ENCODE measurements at regions not wholly inside any gene's neighbourhood (a gene's known extent, or its start where the extent isn't known, plus 50 kb on each side); places are given as distances from the start of the nearest gene placed in this dataset.

DNA sequence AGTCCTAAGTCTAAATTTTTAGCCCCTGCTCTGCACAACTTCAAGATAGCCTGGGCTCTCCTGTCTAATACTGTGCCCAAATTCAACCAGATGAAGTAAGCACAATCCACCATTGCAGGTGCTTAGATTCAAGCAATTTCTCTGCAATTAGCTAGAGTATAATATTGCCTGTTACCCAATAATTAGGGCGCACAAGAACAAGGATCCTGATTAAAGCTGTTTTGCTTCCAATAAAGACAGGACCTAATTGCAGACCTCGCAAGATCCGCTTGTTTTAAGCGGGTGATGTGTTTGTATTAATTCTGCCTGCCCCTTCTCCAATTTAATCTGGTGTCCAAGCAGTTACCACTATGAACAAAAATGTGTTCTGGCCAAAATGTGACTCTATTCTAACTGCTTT is 1268.9 kb upstream of the TMEM132C start:
- Histone ChIP-seq H3K27ac (replicated peaks; ENCODE audit: low read length) (no peak overlapping the region), H2BK120ac (ENCODE audit: low read depth, low read length) (no peak overlapping the region), H3K36me3 (replicated peaks in 1 of 2; ENCODE audit: control insufficient read depth in 2 of 2, insufficient read depth in 2 of 2, low read length in 2 of 2) (no peaks in the 10 kb centered on the region), H2BK5ac (ENCODE audit: low read length) (no peak overlapping the region), H2AFZ (ENCODE audit: low read length) (no peak overlapping the region), H3K4ac (ENCODE audit: low read length) (no peak overlapping the region), H4K8ac (ENCODE audit: low read depth, low read length) (no peak overlapping the region), H3K14ac (ENCODE audit: low read length) (no peak overlapping the region), H3K18ac (ENCODE audit: low read length) (no peak overlapping the region), H2BK15ac (ENCODE audit: low read length) (no peak overlapping the region), H3K9ac (ENCODE audit: low read depth, low read length, poor library complexity) (no peak overlapping the region), H3K27me3 (ENCODE audit: control insufficient read depth in 3 of 3, insufficient read depth in 3 of 3, low read depth in 1 of 3, low read length in 3 of 3) (no peaks in the 10 kb centered on the region), H3K4me2 (ENCODE audit: insufficient read depth, low read length, poor library complexity, severe bottlenecking) (no peak overlapping the region), H3K23ac (ENCODE audit: low read depth, low read length, poor library complexity) (no peak overlapping the region), H3K4me3 (ENCODE audit: low read length in 2 of 2) (no peak overlapping the region), H2BK12ac (ENCODE audit: low read length) (no peak overlapping the region), H3K4me1 (ENCODE audit: control insufficient read depth in 2 of 2, insufficient read depth in 1 of 2, low read depth in 1 of 2, low read length in 2 of 2) (peaks cover 3 to 7% of the 10 kb centered on the region in 2 donors), H3K9me3 (replicated peaks in 1 of 2; ENCODE audit: control insufficient read depth in 2 of 2, insufficient read depth in 1 of 2, low read depth in 1 of 2, low read length in 2 of 2) (no peaks in the 10 kb centered on the region), H4K91ac (ENCODE audit: low read depth, low read length, poor library complexity) (no peak overlapping the region), H2AK5ac (ENCODE audit: low read depth, low read length) (no peak overlapping the region), H3K79me1 (ENCODE audit: low read depth, low read length) (no peaks in the 10 kb centered on the region)
- DNase-seq (ENCODE audit: low spot score) = no peak
- WGBS, 2 donors (ENCODE audit: extremely low coverage in 2 of 2, insufficient read length in 2 of 2, insufficient replicate concordance in 1 of 2) = no CpG with 5 or more reads among the region's 4 CpGs

DNA sequence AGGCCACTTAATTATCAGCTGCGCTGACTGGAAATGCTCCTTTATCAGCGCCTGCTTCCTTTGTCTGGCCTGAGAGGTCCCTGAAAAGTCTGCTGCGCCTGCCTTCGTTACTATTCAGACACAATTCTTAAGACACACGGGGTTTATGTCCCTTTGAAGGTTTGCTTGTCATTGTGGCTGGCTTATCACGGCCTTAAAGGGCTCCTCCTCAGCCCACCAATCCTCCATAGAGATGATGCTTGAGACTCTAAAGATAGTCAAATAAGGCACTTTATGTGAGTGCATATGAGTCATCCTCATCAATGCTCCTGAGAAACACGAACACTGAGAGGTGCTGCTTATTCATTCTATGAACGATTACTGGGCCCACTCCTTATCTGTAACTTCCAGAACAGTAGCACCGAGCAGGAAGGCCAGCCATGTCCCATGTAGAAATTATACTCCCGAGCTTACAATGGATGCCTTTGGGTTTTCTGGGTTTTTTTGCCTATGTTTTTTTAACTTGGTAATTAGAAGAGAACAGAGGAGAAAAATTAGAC is 1268.2 kb upstream of the TMEM132C start:
- peak; percentile 60 for DNase-seq (ENCODE audit: low spot score)
- H4K8ac ChIP-seq (ENCODE audit: low read depth, low read length) = no peak overlapping the region
- H2BK12ac ChIP-seq (ENCODE audit: low read length) = no peak overlapping the region
- H2BK120ac ChIP-seq (ENCODE audit: low read depth, low read length) = no peak overlapping the region
- no peak overlapping the region for H3K4me3 ChIP-seq (ENCODE audit: low read length in 2 of 2)
- H3K14ac ChIP-seq (ENCODE audit: low read length) = no peak overlapping the region
- no peaks in the 10 kb centered on the region for H3K27me3 ChIP-seq (ENCODE audit: control insufficient read depth in 3 of 3, insufficient read depth in 3 of 3, low read depth in 1 of 3, low read length in 3 of 3)
- no peak overlapping the region for H2BK15ac ChIP-seq (ENCODE audit: low read length)
- no peak overlapping the region for H3K9ac ChIP-seq (ENCODE audit: low read depth, low read length, poor library complexity)
- no peak overlapping the region for H4K91ac ChIP-seq (ENCODE audit: low read depth, low read length, poor library complexity)
- no peaks in the 10 kb centered on the region for H3K9me3 ChIP-seq (replicated peaks in 1 of 2; ENCODE audit: control insufficient read depth in 2 of 2, insufficient read depth in 1 of 2, low read depth in 1 of 2, low read length in 2 of 2)
- H2AFZ ChIP-seq (ENCODE audit: low read length) = peak overlapping the region; percentile 62
- peak overlapping the region; percentile 40 for H3K27ac ChIP-seq (replicated peaks; ENCODE audit: low read length)
- H3K23ac ChIP-seq (ENCODE audit: low read depth, low read length, poor library complexity) = no peak overlapping the region
- H3K4ac ChIP-seq (ENCODE audit: low read length) = no peak overlapping the region
- whole genome bisulfite sequencing, 2 donors (ENCODE audit: extremely low coverage in 2 of 2, insufficient read length in 2 of 2, insufficient replicate concordance in 1 of 2) = no CpG with 5 or more reads among the region's 10 CpGs
- H3K4me1 ChIP-seq (ENCODE audit: control insufficient read depth in 2 of 2, insufficient read depth in 1 of 2, low read depth in 1 of 2, low read length in 2 of 2) = peaks cover 3 to 7% of the 10 kb centered on the region in 2 donors
- H3K18ac ChIP-seq (ENCODE audit: low read length) = no peak overlapping the region
- H3K79me1 ChIP-seq (ENCODE audit: low read depth, low read length) = no peaks in the 10 kb centered on the region
- H2BK5ac ChIP-seq (ENCODE audit: low read length) = no peak overlapping the region
- H2AK5ac ChIP-seq (ENCODE audit: low read depth, low read length) = no peak overlapping the region
- H3K4me2 ChIP-seq (ENCODE audit: insufficient read depth, low read length, poor library complexity, severe bottlenecking) = no peak overlapping the region
- no peaks in the 10 kb centered on the region for H3K36me3 ChIP-seq (replicated peaks in 1 of 2; ENCODE audit: control insufficient read depth in 2 of 2, insufficient read depth in 2 of 2, low read length in 2 of 2)

DNA sequence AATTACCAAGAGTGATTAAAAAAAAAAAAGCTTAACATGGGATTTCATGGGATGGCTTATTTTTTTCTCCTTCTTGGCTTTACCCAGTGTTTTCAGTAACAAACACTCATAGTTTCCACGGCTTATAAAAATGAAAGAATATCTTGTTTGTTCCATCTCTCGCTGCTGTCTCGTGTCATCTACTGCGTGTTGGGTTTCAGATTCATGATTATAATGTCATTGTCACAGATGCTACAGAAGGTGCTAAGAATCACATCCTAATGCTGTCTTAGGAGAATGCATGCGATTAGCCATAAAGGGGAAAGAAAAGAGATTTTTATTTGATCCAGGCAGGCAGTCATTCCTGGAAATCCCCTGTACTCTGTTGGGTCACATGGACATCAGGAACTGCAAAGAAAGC is 1267.6 kb upstream of the TMEM132C start:
- Histone ChIP-seq H2AFZ (ENCODE audit: low read length) (no peak overlapping the region), H3K23ac (ENCODE audit: low read depth, low read length, poor library complexity) (no peak overlapping the region), H2AK5ac (ENCODE audit: low read depth, low read length) (no peak overlapping the region), H4K91ac (ENCODE audit: low read depth, low read length, poor library complexity) (no peak overlapping the region), H4K8ac (ENCODE audit: low read depth, low read length) (no peak overlapping the region), H3K4me3 (ENCODE audit: low read length in 2 of 2) (no peak overlapping the region), H3K14ac (ENCODE audit: low read length) (no peak overlapping the region), H3K4me2 (ENCODE audit: insufficient read depth, low read length, poor library complexity, severe bottlenecking) (no peak overlapping the region), H3K79me1 (ENCODE audit: low read depth, low read length) (no peaks in the 10 kb centered on the region), H3K18ac (ENCODE audit: low read length) (no peak overlapping the region), H3K27me3 (ENCODE audit: control insufficient read depth in 3 of 3, insufficient read depth in 3 of 3, low read depth in 1 of 3, low read length in 3 of 3) (no peaks in the 10 kb centered on the region), H3K9ac (ENCODE audit: low read depth, low read length, poor library complexity) (no peak overlapping the region), H2BK12ac (ENCODE audit: low read length) (no peak overlapping the region), H3K9me3 (replicated peaks in 1 of 2; ENCODE audit: control insufficient read depth in 2 of 2, insufficient read depth in 1 of 2, low read depth in 1 of 2, low read length in 2 of 2) (no peaks in the 10 kb centered on the region), H2BK15ac (ENCODE audit: low read length) (no peak overlapping the region), H2BK120ac (ENCODE audit: low read depth, low read length) (no peak overlapping the region), H3K4ac (ENCODE audit: low read length) (no peak overlapping the region), H2BK5ac (ENCODE audit: low read length) (no peak overlapping the region), H3K4me1 (ENCODE audit: control insufficient read depth in 2 of 2, insufficient read depth in 1 of 2, low read depth in 1 of 2, low read length in 2 of 2) (peaks cover 3 to 7% of the 10 kb centered on the region in 2 donors), H3K36me3 (replicated peaks in 1 of 2; ENCODE audit: control insufficient read depth in 2 of 2, insufficient read depth in 2 of 2, low read length in 2 of 2) (no peaks in the 10 kb centered on the region), H3K27ac (replicated peaks; ENCODE audit: low read length) (no peak overlapping the region)
- no CpG with 5 or more reads among the region's 5 CpGs for WGBS, 2 donors (ENCODE audit: extremely low coverage in 2 of 2, insufficient read length in 2 of 2, insufficient replicate concordance in 1 of 2)
- no peak for DNase-seq (ENCODE audit: low spot score)

DNA sequence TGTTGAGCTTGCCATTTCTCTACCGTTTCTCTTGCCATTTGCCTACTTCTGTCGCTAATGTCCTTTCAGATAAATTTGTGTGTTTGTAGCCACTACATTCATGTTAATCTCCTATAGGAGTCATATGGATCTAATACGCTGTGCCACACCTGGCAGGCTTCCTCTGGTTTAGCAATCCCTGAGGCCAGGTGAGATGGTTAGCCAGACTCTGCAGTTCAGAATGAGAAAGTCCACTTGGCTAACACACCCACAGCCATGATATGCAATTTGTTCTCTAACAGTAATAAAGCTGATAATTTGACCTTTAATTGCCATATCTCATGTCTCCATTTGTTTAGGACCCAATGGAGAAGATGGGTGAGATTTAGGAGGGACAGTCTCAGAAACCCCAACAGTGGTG is 1261.6 kb upstream of the TMEM132C start:
- no peak overlapping the region for H3K4ac ChIP-seq (ENCODE audit: low read length)
- H2BK12ac ChIP-seq (ENCODE audit: low read length) = no peak overlapping the region
- no peaks in the 10 kb centered on the region for H3K27me3 ChIP-seq (ENCODE audit: control insufficient read depth in 3 of 3, insufficient read depth in 3 of 3, low read depth in 1 of 3, low read length in 3 of 3)
- no peaks in the 10 kb centered on the region for H3K9me3 ChIP-seq (replicated peaks in 1 of 2; ENCODE audit: control insufficient read depth in 2 of 2, insufficient read depth in 1 of 2, low read depth in 1 of 2, low read length in 2 of 2)
- H3K18ac ChIP-seq (ENCODE audit: low read length) = no peak overlapping the region
- no peak overlapping the region for H2AK5ac ChIP-seq (ENCODE audit: low read depth, low read length)
- H3K79me1 ChIP-seq (ENCODE audit: low read depth, low read length) = no peaks in the 10 kb centered on the region
- H2BK15ac ChIP-seq (ENCODE audit: low read length) = no peak overlapping the region
- no peak overlapping the region for H3K4me2 ChIP-seq (ENCODE audit: insufficient read depth, low read length, poor library complexity, severe bottlenecking)
- no peak overlapping the region for H2BK120ac ChIP-seq (ENCODE audit: low read depth, low read length)
- no peak overlapping the region for H3K27ac ChIP-seq (replicated peaks; ENCODE audit: low read length)
- H3K36me3 ChIP-seq (replicated peaks in 1 of 2; ENCODE audit: control insufficient read depth in 2 of 2, insufficient read depth in 2 of 2, low read length in 2 of 2) = no peaks in the 10 kb centered on the region
- H3K14ac ChIP-seq (ENCODE audit: low read length) = no peak overlapping the region
- no peak overlapping the region for H2AFZ ChIP-seq (ENCODE audit: low read length)
- no peak overlapping the region for H4K8ac ChIP-seq (ENCODE audit: low read depth, low read length)
- H4K91ac ChIP-seq (ENCODE audit: low read depth, low read length, poor library complexity) = no peak overlapping the region
- H3K4me1 ChIP-seq (ENCODE audit: control insufficient read depth in 2 of 2, insufficient read depth in 1 of 2, low read depth in 1 of 2, low read length in 2 of 2) = no peaks in the 10 kb centered on the region
- H3K9ac ChIP-seq (ENCODE audit: low read depth, low read length, poor library complexity) = no peak overlapping the region
- no peak for DNase-seq (ENCODE audit: low spot score)
- no peak overlapping the region for H2BK5ac ChIP-seq (ENCODE audit: low read length)
- H3K4me3 ChIP-seq (ENCODE audit: low read length in 2 of 2) = no peak overlapping the region
- WGBS, 2 donors (ENCODE audit: extremely low coverage in 2 of 2, insufficient read length in 2 of 2, insufficient replicate concordance in 1 of 2) = no CpG with 5 or more reads among the region's 3 CpGs
- H3K23ac ChIP-seq (ENCODE audit: low read depth, low read length, poor library complexity) = no peak overlapping the region
